ENCODE measurements at regions not wholly inside any gene's neighbourhood (a gene's known extent, or its start where the extent isn't known, plus 50 kb on each side); places are given as distances from the start of the nearest gene placed in this dataset.

DNA sequence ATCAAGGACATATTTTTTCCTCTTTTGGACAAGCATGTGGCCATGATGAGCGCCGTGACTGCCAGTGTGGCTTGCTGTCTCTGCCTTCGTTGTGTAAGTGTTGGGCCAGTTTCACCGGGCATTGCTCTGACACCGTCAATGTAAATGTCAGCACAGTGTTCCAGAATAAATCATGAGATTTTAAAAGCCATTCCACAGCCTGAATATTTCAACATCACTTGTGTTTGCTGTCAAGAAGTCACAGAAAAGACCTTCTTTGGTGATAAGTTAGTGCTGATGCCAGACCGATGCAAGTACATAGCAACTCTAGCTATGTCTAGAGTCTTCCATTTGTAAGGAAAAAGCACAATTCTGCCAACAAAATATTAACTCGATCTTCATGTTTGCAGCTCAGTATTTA lies 467.8 kb downstream of the TBC1D22A start:
- no peak overlapping the region for H4K91ac ChIP-seq (ENCODE audit: insufficient read depth, low read depth, low read length)
- H3K56ac ChIP-seq (ENCODE audit: extremely low read depth, insufficient read depth, low read length): no peak overlapping the region
- no peak overlapping the region for H2BK20ac ChIP-seq (ENCODE audit: low read depth, low read length)
- ATAC-seq (ENCODE audit: low read depth) (no peak), DNase-seq (no peak)
- no peak overlapping the region for H4K8ac ChIP-seq (ENCODE audit: low read depth in 2 of 2, low read length in 2 of 2)
- no peak overlapping the region for H2AFZ ChIP-seq (replicated peaks; ENCODE audit: low read length, poor library complexity)
- no peaks in the 10 kb centered on the region for H3K79me1 ChIP-seq (ENCODE audit: low read depth in 1 of 2, low read length in 2 of 2)
- ChIA-PET CTCF (no interaction called here), POLR2A (ENCODE audit: unreplicated experiment) (no interaction called here)
- no peaks in the 10 kb centered on the region for H3K27me3 ChIP-seq (ENCODE audit: control insufficient read depth, insufficient read depth, low read length)
- no peaks in the 10 kb centered on the region for H3K9me1 ChIP-seq (ENCODE audit: insufficient read depth, low read length)
- no peak overlapping the region for H2BK120ac ChIP-seq (ENCODE audit: low read depth, low read length)
- H3K36me3 ChIP-seq (ENCODE audit: control insufficient read depth, insufficient read depth, low read length): no peaks in the 10 kb centered on the region
- H3K4ac ChIP-seq (ENCODE audit: low read depth, low read length): no peak overlapping the region
- no peak overlapping the region for H3K23ac ChIP-seq (ENCODE audit: low read depth, low read length)
- no peaks in the 10 kb centered on the region for H4K20me1 ChIP-seq (ENCODE audit: insufficient read depth, low read length)
- no peak overlapping the region for H3K27ac ChIP-seq (ENCODE audit: insufficient read depth, low read length)
- H4K5ac ChIP-seq (ENCODE audit: low read depth, low read length): no peak overlapping the region
- in situ Hi-C loops (cut with MboI; ENCODE audit: low sequenced_read_pairs) (no loop called here), dilution Hi-C loops (cut with HindIII; ENCODE audit: low sequenced_read_pairs, unreplicated experiment) (no loop called here), intact Hi-C loops (cut with micrococcal nuclease) (no loop called here)
- no peak overlapping the region for H3K9ac ChIP-seq (ENCODE audit: low read depth, low read length)
- H2AK5ac ChIP-seq (ENCODE audit: low read depth, low read length): no peak overlapping the region
- H2BK5ac ChIP-seq (ENCODE audit: low read depth, low read length, poor library complexity, severe bottlenecking): no peak overlapping the region
- no peaks in the 10 kb centered on the region for H3K4me1 ChIP-seq (ENCODE audit: control insufficient read depth, insufficient read depth, low read length)
- no peak overlapping the region for H2AK9ac ChIP-seq (replicated peaks; ENCODE audit: low read depth, low read length, poor library complexity)
- H3K18ac ChIP-seq (ENCODE audit: low read depth, low read length): no peak overlapping the region
- 7% methylated on average over 3 of the region's 7 CpGs; no CpG with 5 or more reads in 1 of the 2 experiments for WGBS, 2 experiments (ENCODE audit: extremely low coverage in 2 of 2, insufficient read length in 1 of 2)
- peaks cover 3% of the 10 kb centered on the region; the same call in 1 of the 2 replicates for H3K9me3 ChIP-seq (ENCODE audit: control insufficient read depth, insufficient read depth, low read length)
- H3K4me3 ChIP-seq (ENCODE audit: insufficient read depth, low read depth, low read length): no peak overlapping the region
- BruUV-seq (replicated peaks): no TSS peak
- H3K14ac ChIP-seq (replicated peaks; ENCODE audit: low read depth, low read length): no peak overlapping the region
- H3K4me2 ChIP-seq (ENCODE audit: low read depth, low read length): no peak overlapping the region
- no peak for TF ChIP-seq SMC3 (IDR thresholded peaks at IDR 0.05; ENCODE audit: low read depth, low read length)
- TF ChIP-seq MAZ (IDR thresholded peaks at IDR 0.05; ENCODE audit: borderline replicate concordance, low read depth, low read length): no peak
- TF ChIP-seq RCOR1 (IDR thresholded peaks at IDR 0.05; ENCODE audit: insufficient replicate concordance, low read length): no peak
- no peak for TF ChIP-seq BHLHE40 (IDR thresholded peaks at IDR 0.05; ENCODE audit: low read depth, low read length)
- no peak for TF ChIP-seq POLR2A (IDR thresholded peaks at IDR 0.05; ENCODE audit: low read depth, low read length)
- no peak for TF ChIP-seq CEBPB (IDR thresholded peaks at IDR 0.05; ENCODE audit: low read depth, low read length)
- no peak for TF ChIP-seq NFE2L2 (IDR thresholded peaks at IDR 0.05; ENCODE audit: low read depth, low read length)
- TF ChIP-seq, protein P1, sequence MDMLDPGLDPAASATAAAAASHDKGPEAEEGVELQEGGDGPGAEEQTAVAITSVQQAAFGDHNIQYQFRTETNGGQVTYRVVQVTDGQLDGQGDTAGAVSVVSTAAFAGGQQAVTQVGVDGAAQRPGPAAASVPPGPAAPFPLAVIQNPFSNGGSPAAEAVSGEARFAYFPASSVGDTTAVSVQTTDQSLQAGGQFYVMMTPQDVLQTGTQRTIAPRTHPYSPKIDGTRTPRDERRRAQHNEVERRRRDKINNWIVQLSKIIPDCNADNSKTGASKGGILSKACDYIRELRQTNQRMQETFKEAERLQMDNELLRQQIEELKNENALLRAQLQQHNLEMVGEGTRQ (IDR thresholded peaks at IDR 0.05; ENCODE audit: low read depth, low read length): no peak
- TF ChIP-seq, protein P2, sequence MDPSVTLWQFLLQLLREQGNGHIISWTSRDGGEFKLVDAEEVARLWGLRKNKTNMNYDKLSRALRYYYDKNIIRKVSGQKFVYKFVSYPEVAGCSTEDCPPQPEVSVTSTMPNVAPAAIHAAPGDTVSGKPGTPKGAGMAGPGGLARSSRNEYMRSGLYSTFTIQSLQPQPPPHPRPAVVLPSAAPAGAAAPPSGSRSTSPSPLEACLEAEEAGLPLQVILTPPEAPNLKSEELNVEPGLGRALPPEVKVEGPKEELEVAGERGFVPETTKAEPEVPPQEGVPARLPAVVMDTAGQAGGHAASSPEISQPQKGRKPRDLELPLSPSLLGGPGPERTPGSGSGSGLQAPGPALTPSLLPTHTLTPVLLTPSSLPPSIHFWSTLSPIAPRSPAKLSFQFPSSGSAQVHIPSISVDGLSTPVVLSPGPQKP (IDR thresholded peaks at IDR 0.05; ENCODE audit: borderline replicate concordance, low read depth, low read length): no peak
- TF ChIP-seq CTCF (conservative IDR thresholded peaks at IDR 0.05; ENCODE audit: low read depth, low read length): no peak
- no peak for TF ChIP-seq MAFK (IDR thresholded peaks at IDR 0.05; ENCODE audit: low read depth, low read length)
- no peak for TF ChIP-seq CHD1 (IDR thresholded peaks at IDR 0.05; ENCODE audit: low read depth, low read length)
- TF ChIP-seq FOS (IDR thresholded peaks at IDR 0.05; ENCODE audit: low read depth, low read length): no peak
- TF ChIP-seq RAD21 (IDR thresholded peaks at IDR 0.05; ENCODE audit: low read length): no peak
- no peak for TF ChIP-seq MXI1 (IDR thresholded peaks at IDR 0.05; ENCODE audit: borderline replicate concordance, low read depth, low read length)
- TF ChIP-seq RFX5 (IDR thresholded peaks at IDR 0.05; ENCODE audit: low read depth, low read length): no peak
- H2BK15ac ChIP-seq (ENCODE audit: low read depth, low read length): no peak overlapping the region

Data from IMR-90 (cell line).